Stimulated activated CD8-positive, alpha-beta memory T cell treated with anti-CD3 and anti-CD28 coated beads, Interleukin-2, amount 100 ng/mL, for 1 hour (primary cell): ENCODE measurements at regions not wholly inside any gene's neighbourhood (a gene's known extent, or its start where the extent isn't known, plus 50 kb on each side); places are given as distances from the start of the nearest gene placed in this dataset.
A peak's percentile ranks its signal among the peaks of the same experiment; 100 is the strongest.

ENCODE experiments used
- DNase-seq, 2 donors: peaks; one replicate each; pipeline ENCODE4 v3.0.0-alpha.2; 2020; ENCODE audit warnings: low read depth in 2 of 2

GRCh38 chr14:100658181-100658886, 68.4 kb upstream of the DLK1 start:
- DNase-seq, result no peak

DNA sequence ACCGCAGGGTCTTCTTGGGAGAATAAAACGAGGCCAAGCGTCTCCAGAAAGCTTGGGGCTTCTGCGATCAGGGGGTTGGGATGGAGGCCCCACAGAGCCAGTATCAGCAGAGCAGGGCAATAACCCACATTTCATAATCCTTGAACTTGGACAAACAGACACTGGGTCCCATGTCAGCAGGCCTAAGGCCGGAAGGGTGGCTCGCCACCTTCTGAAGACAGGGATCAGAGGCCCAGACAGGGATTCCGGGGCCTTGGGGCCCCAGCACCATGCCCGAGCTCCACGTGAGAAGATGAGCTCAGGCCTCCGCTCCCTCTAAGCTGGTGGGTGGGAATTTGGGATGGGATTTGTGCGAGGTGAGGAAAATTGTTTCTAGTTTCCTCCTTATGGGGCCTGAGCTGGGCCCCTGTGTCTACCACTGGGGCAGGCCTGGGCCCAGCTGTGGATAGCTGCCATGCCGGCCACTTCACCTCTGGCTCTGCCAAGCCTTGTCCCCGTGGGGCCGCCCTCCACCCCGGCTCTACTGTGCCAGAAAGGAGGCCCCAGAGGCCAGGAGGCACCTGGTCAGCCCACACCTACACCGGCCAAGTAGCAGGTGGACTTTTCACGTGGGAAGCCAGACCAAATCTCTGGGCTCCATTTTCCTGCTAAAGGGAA, 67.2 kb upstream of the DLK1 start:
- no peak for DNase-seq

DNA sequence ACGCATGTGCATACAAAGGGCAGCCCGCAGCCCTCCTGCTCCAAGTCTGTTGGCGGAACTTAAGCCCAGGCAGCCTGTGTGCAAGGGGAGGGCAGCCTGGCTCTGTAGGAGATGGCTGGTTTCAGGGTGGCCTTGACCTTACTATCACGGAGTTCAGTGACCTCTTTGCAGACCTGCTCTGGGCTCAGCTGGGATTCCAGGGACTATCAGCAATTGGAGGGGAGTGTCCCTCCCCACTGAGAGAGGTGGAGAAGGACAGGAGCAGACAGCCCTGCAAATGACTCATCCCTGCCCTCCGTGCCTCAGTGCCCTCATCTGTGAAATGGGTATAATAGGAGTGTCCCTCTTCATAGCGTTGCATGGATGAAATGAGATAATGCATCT, 66.2 kb upstream of the DLK1 start:
- DNase-seq, result no peak

- no peak for DNase-seq
Measured at GRCh38 chr14:100660882-100661635, 65.6 kb upstream of the DLK1 start.

DNA sequence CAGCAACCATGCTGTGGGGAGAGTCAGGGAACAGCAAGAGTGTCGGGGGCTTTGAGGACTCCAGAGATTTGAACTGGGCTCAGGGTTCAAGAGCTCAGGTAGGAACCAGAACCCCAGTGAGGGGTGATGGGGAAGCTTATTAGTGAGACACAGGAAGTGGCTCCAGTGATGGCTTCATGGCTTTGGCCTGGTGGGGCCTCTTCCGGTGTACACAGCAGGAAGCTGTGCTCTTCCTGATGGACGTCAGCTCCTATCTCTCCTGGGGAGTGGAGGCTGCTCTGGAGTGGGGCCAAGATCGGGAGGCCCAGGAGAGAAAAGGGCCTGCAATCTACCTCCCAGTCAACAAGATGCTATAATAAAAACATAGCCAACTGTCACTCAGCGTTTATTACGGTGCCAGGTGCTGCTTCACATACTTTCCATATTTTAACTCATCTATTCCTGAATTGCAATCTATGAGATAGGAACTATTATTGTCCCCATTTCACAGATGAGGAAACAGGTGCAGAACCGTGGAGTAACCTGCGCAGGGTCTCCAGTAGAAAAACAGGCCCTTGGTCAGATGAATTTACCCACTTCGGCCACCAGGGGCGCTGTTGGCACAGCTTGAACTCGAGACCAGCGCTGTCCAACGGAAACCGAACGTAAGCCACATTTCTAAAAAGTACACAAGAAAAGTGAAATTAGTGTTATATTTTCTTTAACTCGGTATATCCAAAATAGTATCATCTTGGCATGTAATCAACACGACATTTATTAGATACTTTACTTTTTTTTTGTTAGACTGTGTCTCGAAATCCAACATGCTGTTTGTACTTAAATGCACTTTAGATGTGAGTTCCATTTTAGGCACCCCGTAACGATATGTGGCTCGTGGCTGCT, 63.6 kb upstream of the DLK1 start:
- peak; percentile 8 to 27 for DNase-seq

GRCh38 chr14:100663761-100664052, 63.0 kb upstream of the DLK1 start:
- DNase-seq, result no peak

DNA sequence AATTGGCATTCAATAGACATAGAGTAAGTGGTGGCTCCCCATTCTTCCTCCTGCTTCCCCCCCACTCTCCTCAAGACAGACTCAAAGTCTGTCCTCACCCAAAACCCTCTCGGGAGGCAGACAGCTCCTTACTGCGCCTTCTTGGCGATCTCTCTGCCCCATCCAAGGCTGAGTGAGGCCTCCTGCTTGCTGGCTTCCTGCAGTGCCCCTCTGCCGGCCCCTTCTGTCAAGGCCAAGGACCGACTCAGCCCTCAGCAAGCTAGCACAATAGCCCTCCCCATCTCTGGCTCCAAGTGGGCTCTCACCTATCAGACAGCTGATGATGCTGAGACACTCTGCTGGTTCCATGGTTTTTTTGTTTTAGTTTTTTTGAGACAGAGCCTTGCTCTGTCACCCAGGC, 62.5 kb upstream of the DLK1 start:
- DNase-seq, result no peak

GRCh38 chr14:100664841-100665510, 61.7 kb upstream of the DLK1 start:
- DNase-seq, result no peak

- no peak for DNase-seq
Measured at GRCh38 chr14:100665511-100666032, 61.1 kb upstream of the DLK1 start.

GRCh38 chr14:100666403-100666802, 60.3 kb upstream of the DLK1 start:
- DNase-seq, result no peak

- no peak for DNase-seq
Measured at GRCh38 chr14:100666851-100667250, 59.8 kb upstream of the DLK1 start.

GRCh38 chr14:100667656-100668055, 59.0 kb upstream of the DLK1 start:
- no peak for DNase-seq

DNA sequence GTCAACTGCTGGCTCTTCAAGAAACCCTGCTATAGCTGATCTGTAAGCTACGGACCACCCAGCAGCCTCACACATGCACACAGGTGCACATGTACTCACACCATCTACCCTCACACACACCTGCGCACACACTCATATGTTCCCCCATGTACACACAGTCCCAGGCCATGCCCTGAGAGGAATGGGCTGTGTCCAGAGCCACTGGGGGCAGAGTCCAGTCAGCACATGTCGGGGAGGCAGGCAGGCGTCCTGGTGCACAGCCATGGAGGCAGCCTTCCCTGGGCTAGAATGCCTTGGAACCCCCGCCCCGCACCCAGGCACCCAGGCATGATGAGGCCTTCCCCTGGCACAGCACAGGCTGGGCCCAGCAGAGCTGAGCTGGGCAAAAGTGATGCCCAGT, 58.3 kb upstream of the DLK1 start:
- no peak for DNase-seq

DNA sequence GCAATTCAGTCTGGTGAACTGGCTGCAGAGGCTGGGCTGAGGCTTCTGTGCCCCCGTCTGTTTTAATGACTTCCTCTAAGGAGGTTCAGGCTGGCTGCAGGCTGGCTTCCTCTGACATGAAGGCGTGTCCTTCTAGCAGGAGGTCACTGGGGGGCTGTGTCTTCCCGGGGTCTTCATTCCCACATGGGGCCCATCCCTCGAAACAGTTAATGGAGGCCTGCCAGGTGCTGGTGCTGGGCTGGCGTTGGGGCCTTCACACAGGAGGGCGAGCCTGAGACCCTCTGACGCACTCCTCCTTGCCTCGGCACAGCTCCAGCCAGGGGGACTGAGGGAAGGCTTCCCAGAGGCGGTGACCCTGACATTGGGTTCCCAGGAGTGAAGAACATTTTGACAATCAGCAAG, 57.7 kb upstream of the DLK1 start:
- no peak for DNase-seq

DNA sequence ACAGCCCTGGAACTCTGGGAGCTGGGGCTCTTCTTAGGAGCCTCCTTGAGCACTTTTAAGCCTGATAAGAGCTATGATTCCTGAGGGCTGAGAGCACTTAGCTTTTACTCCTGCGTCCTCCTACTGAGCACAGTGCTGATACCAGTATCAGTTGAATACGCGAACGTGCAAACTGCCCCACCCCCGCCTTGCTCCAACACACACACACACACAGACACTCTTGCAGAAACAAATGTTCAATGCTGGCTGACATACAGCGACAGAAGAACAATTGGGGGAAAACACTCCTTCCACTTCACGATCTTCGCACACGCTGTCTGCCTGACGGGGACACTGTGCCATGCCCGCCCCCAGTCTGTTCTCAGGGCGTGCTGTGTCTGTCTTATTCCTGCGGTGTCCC, 57.2 kb upstream of the DLK1 start:
- no peak for DNase-seq

DNA sequence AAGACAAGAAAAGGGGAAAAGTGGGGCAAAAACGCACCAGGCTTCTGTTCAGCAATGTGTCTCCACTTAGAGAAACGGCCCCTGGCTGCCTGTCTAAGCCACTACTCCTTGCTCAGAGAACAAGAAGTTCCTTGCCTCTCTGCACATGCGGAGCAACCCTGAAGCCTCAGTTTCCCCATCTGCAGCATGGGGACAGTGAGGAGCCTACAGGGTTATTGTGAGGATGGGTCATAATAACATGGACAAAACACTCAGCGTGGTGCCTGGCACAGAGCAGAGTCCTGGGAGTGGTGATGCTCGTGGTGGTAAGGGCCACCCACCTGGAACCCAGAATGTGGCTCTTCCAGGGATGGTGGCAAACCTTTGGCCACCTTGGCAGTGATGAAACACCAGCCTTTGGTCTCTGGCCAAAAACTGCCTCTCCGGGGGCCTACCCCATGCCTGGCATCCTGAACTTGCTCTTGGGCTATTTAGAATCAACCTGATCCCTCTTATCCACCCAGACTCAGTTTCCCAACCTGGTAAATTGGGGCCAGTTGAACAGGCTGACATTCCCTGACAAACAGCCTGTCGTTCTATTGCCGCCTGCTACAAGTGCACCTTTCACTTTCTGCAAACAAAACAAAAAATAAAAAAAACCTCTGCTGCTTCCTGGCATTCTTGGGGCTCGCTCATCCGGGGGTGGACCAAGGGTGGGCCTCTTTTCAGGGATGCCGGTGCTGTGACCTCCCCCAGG, 56.5 kb upstream of the DLK1 start:
- DNase-seq, result no peak

DNA sequence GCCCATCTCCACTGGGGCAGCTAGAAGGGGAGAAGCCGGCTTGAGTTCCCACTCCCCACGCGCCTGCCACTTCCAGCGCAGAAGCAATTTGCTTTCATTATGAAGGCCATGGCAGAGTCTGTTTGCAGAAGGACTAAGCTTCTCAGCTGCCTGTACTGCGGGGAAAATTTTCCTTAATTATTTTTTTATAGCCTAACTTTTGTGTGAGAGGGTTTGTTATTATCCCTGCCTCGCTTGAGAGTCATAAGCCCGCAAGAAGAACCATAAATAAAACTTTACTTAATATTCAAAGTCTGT, 56.0 kb upstream of the DLK1 start:
- no peak for DNase-seq

DNA sequence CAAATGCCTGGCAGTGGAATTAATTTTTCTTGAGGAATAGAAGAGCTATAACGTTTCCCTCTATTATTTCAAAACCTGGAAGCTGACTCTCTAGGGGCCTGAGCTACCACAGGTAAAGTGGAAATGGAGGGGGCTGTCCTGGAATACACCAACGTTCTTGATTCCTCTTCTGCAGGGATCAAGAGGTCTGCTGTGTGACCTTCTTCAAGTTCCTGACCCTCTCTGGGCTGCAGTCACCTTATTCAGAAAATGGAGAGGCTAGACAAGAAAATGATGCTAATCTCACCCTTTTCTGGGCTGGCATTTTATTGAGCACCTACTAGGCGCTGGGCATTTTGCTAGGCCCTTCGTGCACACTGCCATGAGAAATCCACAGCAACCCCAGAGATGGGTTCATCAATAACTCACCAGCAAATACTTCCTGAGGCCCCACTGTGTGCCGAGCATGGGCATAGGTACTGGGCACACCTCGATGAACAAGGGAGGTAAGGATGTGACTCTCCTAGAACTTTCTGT, 55.2 kb upstream of the DLK1 start:
- no peak for DNase-seq

GRCh38 chr14:100671906-100672305, 54.8 kb upstream of the DLK1 start:
- DNase-seq, result no peak

GRCh38 chr14:100673085-100673806, 53.4 kb upstream of the DLK1 start:
- DNase-seq, result no peak
